ENCODE measurements at regions not wholly inside any gene's neighbourhood (a gene's known extent, or its start where the extent isn't known, plus 50 kb on each side); places are given as distances from the start of the nearest gene placed in this dataset.

- TF ChIP-seq, protein P1, sequence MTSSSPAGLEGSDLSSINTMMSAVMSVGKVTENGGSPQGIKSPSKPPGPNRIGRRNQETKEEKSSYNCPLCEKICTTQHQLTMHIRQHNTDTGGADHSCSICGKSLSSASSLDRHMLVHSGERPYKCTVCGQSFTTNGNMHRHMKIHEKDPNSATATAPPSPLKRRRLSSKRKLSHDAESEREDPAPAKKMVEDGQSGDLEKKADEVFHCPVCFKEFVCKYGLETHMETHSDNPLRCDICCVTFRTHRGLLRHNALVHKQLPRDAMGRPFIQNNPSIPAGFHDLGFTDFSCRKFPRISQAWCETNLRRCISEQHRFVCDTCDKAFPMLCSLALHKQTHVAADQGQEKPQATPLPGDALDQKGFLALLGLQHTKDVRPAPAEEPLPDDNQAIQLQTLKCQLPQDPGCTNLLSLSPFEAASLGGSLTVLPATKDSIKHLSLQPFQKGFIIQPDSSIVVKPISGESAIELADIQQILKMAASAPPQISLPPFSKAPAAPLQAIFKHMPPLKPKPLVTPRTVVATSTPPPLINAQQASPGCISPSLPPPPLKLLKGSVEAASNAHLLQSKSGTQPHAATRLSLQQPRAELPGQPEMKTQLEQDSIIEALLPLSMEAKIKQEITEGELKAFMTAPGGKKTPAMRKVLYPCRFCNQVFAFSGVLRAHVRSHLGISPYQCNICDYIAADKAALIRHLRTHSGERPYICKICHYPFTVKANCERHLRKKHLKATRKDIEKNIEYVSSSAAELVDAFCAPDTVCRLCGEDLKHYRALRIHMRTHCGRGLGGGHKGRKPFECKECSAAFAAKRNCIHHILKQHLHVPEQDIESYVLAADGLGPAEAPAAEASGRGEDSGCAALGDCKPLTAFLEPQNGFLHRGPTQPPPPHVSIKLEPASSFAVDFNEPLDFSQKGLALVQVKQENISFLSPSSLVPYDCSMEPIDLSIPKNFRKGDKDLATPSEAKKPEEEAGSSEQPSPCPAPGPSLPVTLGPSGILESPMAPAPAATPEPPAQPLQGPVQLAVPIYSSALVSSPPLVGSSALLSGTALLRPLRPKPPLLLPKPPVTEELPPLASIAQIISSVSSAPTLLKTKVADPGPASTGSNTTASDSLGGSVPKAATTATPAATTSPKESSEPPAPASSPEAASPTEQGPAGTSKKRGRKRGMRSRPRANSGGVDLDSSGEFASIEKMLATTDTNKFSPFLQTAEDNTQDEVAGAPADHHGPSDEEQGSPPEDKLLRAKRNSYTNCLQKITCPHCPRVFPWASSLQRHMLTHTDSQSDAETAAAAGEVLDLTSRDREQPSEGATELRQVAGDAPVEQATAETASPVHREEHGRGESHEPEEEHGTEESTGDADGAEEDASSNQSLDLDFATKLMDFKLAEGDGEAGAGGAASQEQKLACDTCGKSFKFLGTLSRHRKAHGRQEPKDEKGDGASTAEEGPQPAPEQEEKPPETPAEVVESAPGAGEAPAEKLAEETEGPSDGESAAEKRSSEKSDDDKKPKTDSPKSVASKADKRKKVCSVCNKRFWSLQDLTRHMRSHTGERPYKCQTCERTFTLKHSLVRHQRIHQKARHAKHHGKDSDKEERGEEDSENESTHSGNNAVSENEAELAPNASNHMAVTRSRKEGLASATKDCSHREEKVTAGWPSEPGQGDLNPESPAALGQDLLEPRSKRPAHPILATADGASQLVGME (CRISPR knock-in tag; IDR thresholded peaks at IDR 0.05): no peak
- TF ChIP-seq NCOA1 (IDR thresholded peaks at IDR 0.05; ENCODE audit: low read depth): peak; percentile 72
- TF ChIP-seq MTA1 (IDR thresholded peaks at IDR 0.05; ENCODE audit: borderline replicate concordance): peak; percentile 40; the same call in 1 of the 2 replicates
- peak; percentile 62 for TF ChIP-seq MBD2 (IDR thresholded peaks at IDR 0.05; ENCODE audit: borderline replicate concordance, low read depth)
- TF ChIP-seq MEF2D (tag; conservative IDR thresholded peaks at IDR 0.05; ENCODE audit: low read depth): peak; percentile 74
- TF ChIP-seq, protein P2, sequence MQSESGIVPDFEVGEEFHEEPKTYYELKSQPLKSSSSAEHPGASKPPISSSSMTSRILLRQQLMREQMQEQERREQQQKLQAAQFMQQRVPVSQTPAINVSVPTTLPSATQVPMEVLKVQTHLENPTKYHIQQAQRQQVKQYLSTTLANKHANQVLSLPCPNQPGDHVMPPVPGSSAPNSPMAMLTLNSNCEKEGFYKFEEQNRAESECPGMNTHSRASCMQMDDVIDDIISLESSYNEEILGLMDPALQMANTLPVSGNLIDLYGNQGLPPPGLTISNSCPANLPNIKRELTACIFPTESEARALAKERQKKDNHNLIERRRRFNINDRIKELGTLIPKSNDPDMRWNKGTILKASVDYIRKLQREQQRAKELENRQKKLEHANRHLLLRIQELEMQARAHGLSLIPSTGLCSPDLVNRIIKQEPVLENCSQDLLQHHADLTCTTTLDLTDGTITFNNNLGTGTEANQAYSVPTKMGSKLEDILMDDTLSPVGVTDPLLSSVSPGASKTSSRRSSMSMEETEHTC (IDR thresholded peaks at IDR 0.05): peak; percentile 37; the same call in 1 of the 2 replicates
- TF ChIP-seq XRCC4 (IDR thresholded peaks at IDR 0.05; ENCODE audit: extremely low read depth, insufficient read depth, insufficient read length): no peak
- 0 out of 2 replicates have a peak, but pooled peaks have one; percentile 80 for TF ChIP-seq HEY1 (CRISPR knock-in tag; IDR thresholded peaks at IDR 0.05; ENCODE audit: borderline replicate concordance)
- TF ChIP-seq MBD1 (CRISPR knock-in tag; IDR thresholded peaks at IDR 0.05): no peak
- TF ChIP-seq TFAP4 (CRISPR knock-in tag; IDR thresholded peaks at IDR 0.05; ENCODE audit: borderline replicate concordance): peak; percentile 52; the same call in 1 of the 2 replicates
- TF ChIP-seq SRSF1 (IDR thresholded peaks at IDR 0.05; ENCODE audit: low read depth, low read length): no peak
- TF ChIP-seq U2AF1 (optimal IDR thresholded peaks at IDR 0.05; ENCODE audit: low read depth, low read length): no peak
- TF ChIP-seq ATF1 (CRISPR knock-in tag; IDR thresholded peaks at IDR 0.05): no peak
- 0 out of 2 replicates have a peak, but pooled peaks have one; percentile 10 for TF ChIP-seq ATF1 (tag; IDR thresholded peaks at IDR 0.05)
- TF ChIP-seq TAF7 (tag; IDR thresholded peaks at IDR 0.05): no peak
- peak; percentile 88 for TF ChIP-seq SMARCA4 (IDR thresholded peaks at IDR 0.05)
- TF ChIP-seq CC2D1A (IDR thresholded peaks at IDR 0.05): peak; percentile 62; the same call in 1 of the 2 replicates
- no peak for TF ChIP-seq HNRNPK (IDR thresholded peaks at IDR 0.05; ENCODE audit: low read depth, low read length, poor library complexity, severe bottlenecking)
- no peak for TF ChIP-seq THRAP3 (IDR thresholded peaks at IDR 0.05; ENCODE audit: borderline replicate concordance)
These were observed 77.6 kb upstream of the ANKRD55 start (continued) for GRCh38 chr5:56310711-56311204.

Data from K562 (cell line).